Amniotic stem cell (primary cell): ENCODE measurements at regions not wholly inside any gene's neighbourhood (a gene's known extent, or its start where the extent isn't known, plus 50 kb on each side); places are given as distances from the start of the nearest gene placed in this dataset.

ENCODE experiments used
- DNase-seq: peaks from one replicate; lab custom pipeline; 2025; lab: John Stamatoyannopoulos, UW

DNA sequence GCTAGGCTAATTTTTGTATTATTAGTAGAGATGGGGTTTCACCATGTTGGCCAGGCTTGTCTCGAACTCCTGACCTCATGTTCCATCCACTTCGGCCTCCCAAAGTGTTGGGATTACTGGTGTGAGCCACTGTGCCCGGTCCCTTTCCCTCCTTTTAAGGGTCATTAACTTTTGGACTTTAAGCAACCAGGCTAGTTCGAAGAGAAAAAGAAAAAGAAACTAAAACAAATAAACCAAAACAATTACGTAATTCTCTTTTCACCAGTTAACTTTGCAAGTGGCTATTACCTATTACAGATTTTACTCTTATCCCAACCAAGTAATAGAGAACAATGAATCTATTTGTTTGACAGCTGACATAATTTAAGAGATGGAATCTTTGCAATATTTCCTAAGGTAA is 72.8 kb upstream of the SEMA3C start:
- no peak for DNase-seq

DNA sequence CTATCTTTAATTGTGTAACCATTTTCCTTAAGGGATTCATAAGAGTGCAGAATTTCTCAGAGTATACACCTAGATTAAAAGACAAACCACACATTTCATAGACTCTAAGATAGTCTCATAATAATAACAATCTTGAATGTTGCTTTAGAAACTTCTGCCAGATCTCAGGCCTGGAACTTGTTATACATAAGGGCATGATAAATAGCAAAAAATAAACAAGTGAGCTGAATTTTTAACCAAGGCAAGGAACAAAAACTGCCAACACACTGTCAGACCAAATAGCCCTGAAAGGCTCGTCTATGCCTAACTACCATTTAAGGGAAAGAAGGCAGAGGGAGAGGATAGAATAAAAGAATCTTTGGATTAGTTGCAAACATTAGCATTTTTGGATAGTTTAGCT is 65.8 kb upstream of the SEMA3C start:
- DNase-seq, result no peak

DNA sequence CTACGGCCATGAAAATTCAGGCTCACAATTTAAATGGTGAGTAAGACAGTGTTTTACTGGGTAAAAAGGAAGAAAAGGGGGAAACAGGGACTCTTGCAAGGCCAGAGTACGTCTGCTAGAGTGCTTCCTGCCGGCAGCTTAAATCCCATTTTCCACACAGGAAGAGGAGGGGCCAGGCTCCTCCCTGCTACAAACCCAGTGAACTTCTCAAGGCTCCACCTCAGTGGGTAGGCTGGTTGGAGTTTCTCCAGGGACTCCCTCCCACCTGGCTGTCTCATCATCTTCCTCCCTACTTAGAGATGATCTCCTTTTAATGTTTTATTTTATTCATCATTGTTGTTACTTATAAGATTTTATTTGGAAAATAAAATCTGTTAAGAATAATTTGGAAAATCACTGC is 62.6 kb upstream of the SEMA3C start:
- DNase-seq, result no peak

DNA sequence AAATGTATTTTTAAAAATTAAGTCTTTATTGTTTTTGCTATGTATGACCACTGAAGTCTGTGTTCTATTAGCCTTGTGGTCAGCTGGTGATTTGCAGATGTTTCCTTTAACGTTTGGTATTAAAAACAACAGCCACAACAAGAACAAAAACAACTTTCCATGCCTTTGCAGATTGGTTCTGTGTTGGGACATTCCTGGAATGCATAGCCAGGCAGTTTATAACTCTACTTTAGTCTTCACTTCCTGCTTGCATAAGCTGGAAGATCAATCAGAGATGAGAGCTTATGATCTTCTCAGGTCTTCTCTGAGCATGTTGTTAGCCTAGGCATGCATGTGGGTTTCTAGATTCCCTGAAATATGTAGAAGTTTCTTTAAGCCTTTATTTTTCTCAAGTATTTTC is 58.9 kb upstream of the SEMA3C start:
- no peak for DNase-seq

DNA sequence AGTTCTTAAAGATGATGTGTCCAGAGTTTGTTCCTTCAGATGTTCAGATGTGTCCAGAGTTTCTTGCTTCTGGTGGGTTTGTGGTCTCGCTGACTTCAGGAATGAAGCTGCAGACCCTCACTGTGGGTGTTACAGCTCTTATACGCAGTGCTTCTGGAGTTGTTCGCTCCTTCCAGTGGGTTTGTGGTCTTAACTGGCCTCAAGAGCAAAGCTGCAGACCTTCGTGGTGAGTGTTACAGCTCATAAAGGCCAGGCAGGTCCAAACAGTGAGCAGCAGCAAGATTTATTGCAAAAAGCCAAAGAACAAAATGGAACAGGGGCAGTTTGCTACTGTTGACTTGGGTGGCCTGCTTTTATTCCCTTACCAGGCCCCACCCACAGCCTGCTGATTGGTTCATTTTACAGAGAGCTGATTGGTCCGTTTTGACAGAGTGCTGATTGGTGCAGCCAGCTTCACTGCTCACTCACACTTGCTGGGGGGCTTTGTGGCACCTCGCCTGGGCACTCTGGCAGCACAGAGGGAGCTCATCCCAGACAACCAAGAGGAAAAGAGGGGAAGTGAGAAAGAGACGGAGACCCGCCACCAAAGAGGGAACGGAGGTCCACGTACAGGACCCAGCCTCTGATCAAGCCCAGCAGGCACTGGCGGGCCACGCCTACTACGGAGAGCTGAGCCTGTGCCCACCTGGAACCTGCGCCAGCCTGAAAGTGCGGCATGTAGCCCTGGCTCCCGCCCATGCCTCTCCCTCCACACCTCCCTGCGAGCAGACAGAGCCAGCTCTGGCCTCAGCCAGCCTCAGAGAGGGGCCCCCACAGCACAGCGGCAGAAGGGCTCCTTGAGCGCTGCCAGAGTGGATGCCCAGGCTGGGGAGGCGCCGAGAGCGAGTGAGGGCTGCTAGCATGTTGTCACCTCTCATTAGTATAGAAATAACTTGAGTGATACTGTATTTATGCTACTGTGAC is 55.8 kb upstream of the SEMA3C start:
- no peak for DNase-seq

DNA sequence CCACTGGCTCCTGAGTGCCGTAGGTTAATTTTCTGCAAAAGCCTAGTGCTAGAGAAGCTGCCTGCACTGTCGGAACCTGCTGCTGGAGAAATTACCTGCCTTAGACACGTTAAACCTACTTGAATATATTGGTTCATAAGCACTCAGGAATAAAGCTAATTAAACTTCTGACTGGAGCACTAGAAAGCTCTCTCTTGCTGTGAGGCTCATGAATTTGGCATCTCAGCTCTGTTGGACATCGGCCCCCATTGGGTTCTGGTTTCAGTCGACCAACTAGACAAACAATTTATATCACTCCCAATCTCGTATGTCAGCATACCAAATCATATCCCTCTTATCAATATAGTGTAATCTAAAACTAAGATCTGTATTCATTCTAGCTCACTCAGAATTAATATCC is 52.4 kb upstream of the SEMA3C start:
- DNase-seq, result no peak
